Frontal cortex (tissue), 3 donors: ENCODE measurements at regions not wholly inside any gene's neighbourhood (a gene's known extent, or its start where the extent isn't known, plus 50 kb on each side); places are given as distances from the start of the nearest gene placed in this dataset.

ENCODE experiments used
- DNase-seq, 2 donors: peaks; one replicate each; pipeline ENCODE4 v3.0.0; 2012; ENCODE audit warnings: low spot score in 2 of 2
- FAIRE-seq: peaks from 2 replicates; lab custom pipeline; 2012; peaks lifted over from hg19 to GRCh38; lab: Jason Lieb, UNC
- donor health status: control.
- donor health status: control.
- donor health status: control.

GRCh38 chr9:119004618-119004990 is 364.6 kb downstream of the BRINP1 start:
- no peak for FAIRE-seq

GRCh38 chr9:119005162-119005561 is 364.1 kb downstream of the BRINP1 start:
- no peak for FAIRE-seq

More at GRCh38 chr9:119004618-119004990, 364.6 kb downstream of the BRINP1 start:
- no peak for DNase-seq

GRCh38 chr9:119009249-119009648 is 360.0 kb downstream of the BRINP1 start:
- DNase-seq, result no peak
- FAIRE-seq, result no peak

More at GRCh38 chr9:119005162-119005561, 364.1 kb downstream of the BRINP1 start:
- DNase-seq, result no peak

- FAIRE-seq, result no peak
- DNase-seq, result no peak
Observed at GRCh38 chr9:119020284-119020683, 349.0 kb downstream of the BRINP1 start.

GRCh38 chr9:119020730-119021333 is 348.4 kb downstream of the BRINP1 start:
- FAIRE-seq (no peak), DNase-seq (no peak)

GRCh38 chr9:119026120-119026519 is 343.1 kb downstream of the BRINP1 start:
- FAIRE-seq (no peak), DNase-seq (no peak)

- DNase-seq, result no peak
- no peak for FAIRE-seq
Observed at GRCh38 chr9:119027901-119028699, 341.1 kb downstream of the BRINP1 start.

DNA sequence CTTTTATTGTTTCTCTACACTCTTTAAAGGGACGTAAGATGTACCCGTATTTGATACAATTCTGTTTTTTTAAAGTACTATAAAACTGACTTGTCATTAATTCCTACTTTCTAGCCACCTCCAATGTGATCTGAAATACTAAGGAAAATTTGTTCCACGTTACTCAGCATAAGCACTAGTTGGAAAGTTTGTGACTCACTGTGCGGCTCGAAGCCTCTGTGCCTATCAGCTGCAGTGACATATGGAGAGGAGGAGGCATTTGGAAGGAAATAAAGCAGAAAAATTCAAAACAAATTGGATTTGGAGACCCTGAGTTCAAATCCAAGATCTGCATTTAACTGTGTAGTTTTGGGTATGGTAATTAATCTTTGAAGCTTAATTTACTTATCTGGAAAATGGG is 339.3 kb downstream of the BRINP1 start:
- DNase-seq (no peak), FAIRE-seq (no peak)

- FAIRE-seq (no peak), DNase-seq (no peak)
Observed at GRCh38 chr9:119033596-119033995, 335.6 kb downstream of the BRINP1 start.

DNA sequence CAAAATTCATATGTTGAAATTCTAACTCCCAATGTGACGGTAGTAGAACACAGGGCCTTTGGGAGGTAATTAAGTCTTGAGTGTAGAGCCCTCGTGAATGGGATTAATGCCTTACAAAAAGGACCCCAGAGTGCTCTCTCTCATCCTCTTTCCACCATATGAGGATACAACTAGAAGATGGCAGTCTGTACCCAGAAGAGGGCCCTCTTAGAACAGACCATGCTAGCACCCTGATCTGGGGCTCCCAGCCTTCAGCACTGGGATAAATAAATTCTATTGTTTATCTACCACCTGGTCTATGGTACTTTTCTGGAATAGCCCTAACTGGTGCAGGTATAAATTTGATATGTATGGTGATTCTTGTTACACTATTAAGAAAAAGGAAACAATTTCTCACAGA is 332.3 kb downstream of the BRINP1 start:
- FAIRE-seq (no peak), DNase-seq (no peak)

DNA sequence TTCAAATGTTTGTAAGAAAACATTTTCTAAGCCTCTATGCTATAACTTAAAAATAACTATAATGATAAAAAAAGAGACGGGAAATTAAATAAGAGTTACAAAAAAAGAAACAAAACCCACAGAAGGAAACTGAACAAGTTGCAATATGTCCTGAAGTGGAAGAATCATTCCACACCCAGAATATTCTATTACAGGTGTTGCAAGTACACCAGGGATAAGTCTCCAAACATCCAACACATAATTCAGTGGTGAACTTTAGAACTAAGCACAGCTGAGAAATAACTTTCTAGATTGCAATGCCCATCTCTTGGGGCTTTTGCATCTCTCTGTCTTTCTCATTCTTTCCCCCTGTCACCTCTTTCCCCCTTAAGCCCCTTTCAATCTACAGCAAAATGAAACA is 325.2 kb downstream of the BRINP1 start:
- DNase-seq (no peak), FAIRE-seq (no peak)

GRCh38 chr9:119044806-119045205 is 324.4 kb downstream of the BRINP1 start:
- DNase-seq (no peak), FAIRE-seq (no peak)

- DNase-seq (no peak), FAIRE-seq (no peak)
Observed at GRCh38 chr9:119047513-119048307, 321.5 kb downstream of the BRINP1 start.

- FAIRE-seq (no peak), DNase-seq (no peak)
Observed at GRCh38 chr9:119050281-119050680, 319.0 kb downstream of the BRINP1 start.

DNA sequence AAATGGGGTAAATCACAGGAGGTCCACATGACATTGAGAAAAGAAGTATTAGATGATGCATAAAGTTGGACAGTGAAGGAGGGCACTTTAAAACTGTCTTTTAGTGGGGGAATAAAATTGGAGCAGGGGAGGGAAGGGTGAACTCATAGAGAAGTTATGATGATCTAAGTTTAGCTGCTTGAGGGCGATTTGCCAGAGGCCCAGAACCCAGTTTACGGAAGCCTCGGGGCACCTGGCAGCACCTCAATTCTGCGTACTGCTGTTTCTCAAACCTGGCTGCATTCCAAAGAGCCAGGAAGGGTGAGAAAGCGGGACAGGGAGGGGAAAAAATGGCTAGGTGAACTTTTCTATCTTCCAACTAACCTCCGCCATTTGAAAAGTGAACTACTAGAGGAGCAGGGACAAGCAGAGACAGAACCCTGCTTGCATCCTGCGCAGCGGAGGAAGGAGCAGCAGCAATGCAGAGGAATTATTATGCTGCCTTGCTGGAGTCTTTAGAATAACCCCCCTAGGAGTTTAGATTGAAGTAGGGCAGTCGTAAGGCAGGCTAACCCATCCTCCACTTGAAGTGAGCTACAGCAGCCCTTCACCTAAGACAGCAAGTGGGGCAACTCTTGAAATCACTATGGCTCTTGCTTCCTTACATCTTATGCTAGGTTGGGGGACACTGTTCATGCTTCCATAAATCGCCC is 316.8 kb downstream of the BRINP1 start:
- FAIRE-seq (no peak), DNase-seq (no peak)

- DNase-seq (no peak), FAIRE-seq (no peak)
Observed at GRCh38 chr9:119053070-119053469, 316.2 kb downstream of the BRINP1 start.

- no peak for FAIRE-seq
Observed at GRCh38 chr9:119060629-119061385, 308.4 kb downstream of the BRINP1 start.

GRCh38 chr9:119071636-119072035 is 297.6 kb downstream of the BRINP1 start:
- DNase-seq, result no peak
- FAIRE-seq, result no peak

More at GRCh38 chr9:119060629-119061385, 308.4 kb downstream of the BRINP1 start:
- DNase-seq, result no peak

DNA sequence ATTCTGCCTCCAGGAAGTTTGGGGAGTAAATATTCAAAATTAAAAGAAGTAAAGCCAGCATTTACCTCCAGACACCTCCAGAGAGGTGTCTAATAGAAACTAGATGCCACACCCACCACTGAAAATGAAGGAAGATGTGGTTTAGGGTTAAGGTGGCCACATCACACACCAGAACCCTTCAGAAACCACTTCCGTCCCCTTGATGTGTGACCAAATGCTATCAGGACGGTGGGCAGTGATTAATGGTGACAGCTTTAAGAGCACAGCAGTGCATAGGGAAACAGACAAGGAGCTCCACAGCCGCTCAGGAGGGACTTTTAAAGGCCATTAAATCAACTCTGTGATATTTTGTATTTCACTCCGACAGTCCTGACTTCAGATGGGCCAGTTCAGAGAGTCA is 295.2 kb downstream of the BRINP1 start:
- FAIRE-seq (no peak), DNase-seq (no peak)
